Tibial nerve (tissue), 4 donors: ENCODE measurements at regions not wholly inside any gene's neighbourhood (a gene's known extent, or its start where the extent isn't known, plus 50 kb on each side); places are given as distances from the start of the nearest gene placed in this dataset.

ENCODE experiments used
- CTCF ChIP-seq, 5 experiments: fragments of 200-600 bp in 3 of 5; fragments of 450-650 bp in 2 of 5; sonication (generic) in 3 of 5; IDR thresholded peaks; one replicate each; pipeline ENCODE4 v1.5.1; 2016 to 2019; ENCODE audit warnings: antibody characterized with exemption in 5 of 5, mild to moderate bottlenecking in 3 of 5, moderate library complexity in 2 of 5
- EP300 ChIP-seq, 2 donors: sonication (generic); formaldehyde crosslinking; IDR thresholded peaks; one replicate each; pipeline ENCODE4 v1.6.1; 2017; ENCODE audit warnings: antibody characterized with exemption in 2 of 2, mild to moderate bottlenecking in 1 of 2
- POLR2A ChIP-seq, 2 donors: fragments of 450-650 bp; IDR thresholded peaks; one replicate each; pipeline ENCODE4 v1.6.1; 2017; ENCODE audit warnings: antibody characterized with exemption in 2 of 2, mild to moderate bottlenecking in 2 of 2, moderate library complexity in 2 of 2

GRCh38 chr18:30601541-30601940, 441.0 kb downstream of the DSC3 start:
- TF ChIP-seq CTCF (IDR thresholded peaks at IDR 0.05) (no peak), POLR2A (IDR thresholded peaks at IDR 0.05) (no peak), EP300 (IDR thresholded peaks at IDR 0.05) (no peak)
